Panc1 (cell line): ENCODE measurements at regions not wholly inside any gene's neighbourhood (a gene's known extent, or its start where the extent isn't known, plus 50 kb on each side); places are given as distances from the start of the nearest gene placed in this dataset.

ENCODE experiments used
- ATAC-seq: fragments of 200-7000 bp; cut with Tn5 transposase; 2 replicates; pipeline ENCODE4 v1.9.1; 2020; ENCODE audit warnings: mild to moderate bottlenecking, moderate library complexity
- BruUV-seq: library from RNA; stranded (reverse); fragments of 400-500 nt; replicated peaks from 2 replicates; lab custom pipeline; 2021; lab: Mats Ljungman, UMichigan
- CTCF ChIA-PET: fragments of 300-600 bp; sonication (Branson Sonifier 250); formaldehyde crosslinking; loops from one replicate; lab custom pipeline; 2022; ENCODE audit warnings: antibody characterized with exemption; lab: Charles Lee
- POLR2A ChIA-PET: fragments of 300-600 bp; sonication (Branson Sonifier 250); formaldehyde crosslinking; loops from one replicate; lab custom pipeline; 2022; ENCODE audit warnings: antibody characterized with exemption; lab: Charles Lee
- DNase-seq: peaks from one replicate; pipeline ENCODE4 v3.0.0-alpha.2; 2010; ENCODE audit warnings: low read depth, low spot score
- H3K27ac ChIP-seq: 2 replicates; pipeline ENCODE4 v1.5.1; 2011; ENCODE audit warnings: mild to moderate bottlenecking, low read length, inconsistent platforms
- H3K27me3 ChIP-seq: fragments of 200-500 bp; sonication (Bioruptor generic); 2 replicates; pipeline ENCODE4 v1.6.0; 2014; ENCODE audit warnings: low read length, inconsistent platforms; ENCODE audit not compliant: control insufficient read depth, insufficient read depth
- H3K36me3 ChIP-seq: fragments of 200-500 bp; sonication (Bioruptor generic); 2 replicates; pipeline ENCODE4 v1.5.1; 2014; ENCODE audit warnings: inconsistent platforms, mild to moderate bottlenecking, low read length, moderate library complexity; ENCODE audit not compliant: control insufficient read depth, insufficient read depth
- H3K4me1 ChIP-seq: 2 replicates; pipeline ENCODE4 v1.5.1; 2011; ENCODE audit warnings: inconsistent platforms, mild to moderate bottlenecking, low read length, moderate library complexity; ENCODE audit not compliant: control insufficient read depth, insufficient read depth
- H3K4me3 ChIP-seq, 2 experiments: 2 replicates each; pipeline ENCODE4 v1.5.1; 2011 to 2012; ENCODE audit warnings: low read depth in 2 of 2, low read length in 2 of 2, mild to moderate bottlenecking in 2 of 2, inconsistent platforms in 1 of 2, moderate library complexity in 1 of 2
- H3K9me3 ChIP-seq: fragments of 200-500 bp; sonication (Bioruptor generic); 2 replicates; pipeline ENCODE4 v1.5.1; 2014; ENCODE audit warnings: low read depth, mild to moderate bottlenecking, inconsistent platforms, low read length, moderate library complexity; ENCODE audit not compliant: control insufficient read depth, insufficient read depth
- CTCF ChIP-seq: fragments of 450-650 bp; IDR thresholded peaks from 2 replicates; pipeline ENCODE4 v1.5.1; 2017; ENCODE audit warnings: mild to moderate bottlenecking
- POLR2AphosphoS5 ChIP-seq: IDR thresholded peaks from 2 replicates; pipeline ENCODE4 v1.6.1; 2012; ENCODE audit warnings: mild to moderate bottlenecking, low read depth, low read length, moderate library complexity
- REST ChIP-seq, 2 experiments: IDR thresholded peaks; 2 replicates each; pipeline ENCODE4 v1.6.1; 2011 to 2012; ENCODE audit warnings: low read depth in 2 of 2, control low read depth in 1 of 2, low read length in 1 of 2, mild to moderate bottlenecking in 1 of 2, moderate library complexity in 1 of 2; ENCODE audit not compliant: insufficient read depth in 1 of 2
- SIN3A ChIP-seq: IDR thresholded peaks from 2 replicates; pipeline ENCODE4 v1.6.1; 2012; ENCODE audit warnings: low read depth, mild to moderate bottlenecking, low read length, moderate library complexity, borderline replicate concordance; ENCODE audit not compliant: insufficient read depth
- TCF7L2 ChIP-seq: IDR thresholded peaks from 2 replicates; pipeline ENCODE4 v1.6.1; 2011; ENCODE audit warnings: mild to moderate bottlenecking, low read depth, low read length, inconsistent platforms
- in situ Hi-C: cut with HindIII; loops from 2 replicates; pipeline ENCODE4 v1.10.0; 2016; ENCODE audit warnings: low sequenced_read_pairs, low pct_unique_long_range_greater_than_20kb
- intact Hi-C: fragments of 100-400 bp; cut with micrococcal nuclease; formaldehyde crosslinking; loops from one replicate; pipeline ENCODE4 v1.10.0; 2022; ENCODE audit not compliant: unreplicated experiment

GRCh38 chr4:100894339-100894870 lies 376.6 kb upstream of the EMCN start:
- H3K27ac ChIP-seq: no peak overlapping the region
- POLR2A ChIA-PET: no interaction called here
- TF ChIP-seq SIN3A (no peak), CTCF (no peak), REST (IDR thresholded peaks at IDR 0.05; ENCODE audit: insufficient read depth in 1 of 2, low read depth in 2 of 2, low read length in 1 of 2) (no peak), TCF7L2 (no peak), POLR2AphosphoS5 (no peak)
- no peaks in the 10 kb centered on the region for H3K9me3 ChIP-seq
- in situ Hi-C loops (no loop called here), intact Hi-C loops (no loop called here)
- no peaks in the 10 kb centered on the region for H3K4me1 ChIP-seq
- no peak for ATAC-seq
- no TSS peak for BruUV-seq
- DNase-seq: no peak
- no peaks in the 10 kb centered on the region for H3K36me3 ChIP-seq
- H3K4me3 ChIP-seq: no peak overlapping the region
- H3K27me3 ChIP-seq: no peaks in the 10 kb centered on the region
- CTCF ChIA-PET: no interaction called here

- Histone ChIP-seq H3K36me3 (no peaks in the 10 kb centered on the region), H3K9me3 (no peaks in the 10 kb centered on the region), H3K4me1 (no peaks in the 10 kb centered on the region), H3K27ac (no peak overlapping the region), H3K27me3 (no peaks in the 10 kb centered on the region), H3K4me3 (no peak overlapping the region)
- TF ChIP-seq CTCF (no peak), POLR2AphosphoS5 (no peak), TCF7L2 (no peak), REST (IDR thresholded peaks at IDR 0.05; ENCODE audit: insufficient read depth in 1 of 2, low read depth in 2 of 2, low read length in 1 of 2) (no peak), SIN3A (no peak)
- in situ Hi-C loops: no loop called here
- ChIA-PET POLR2A (no interaction called here), CTCF (no interaction called here)
- ATAC-seq: no peak
- intact Hi-C loops: no loop called here
- no TSS peak for BruUV-seq
- DNase-seq: no peak
Measured at GRCh38 chr4:100891808-100892207, 374.0 kb upstream of the EMCN start.
